ENCODE measurements at regions not wholly inside any gene's neighbourhood (a gene's known extent, or its start where the extent isn't known, plus 50 kb on each side); places are given as distances from the start of the nearest gene placed in this dataset.
"Not testable (repeated sequence)": the region's sequence is repeated elsewhere in the genome, so short reads cannot be mapped to it uniquely, and the experiment has no call there.

DNA sequence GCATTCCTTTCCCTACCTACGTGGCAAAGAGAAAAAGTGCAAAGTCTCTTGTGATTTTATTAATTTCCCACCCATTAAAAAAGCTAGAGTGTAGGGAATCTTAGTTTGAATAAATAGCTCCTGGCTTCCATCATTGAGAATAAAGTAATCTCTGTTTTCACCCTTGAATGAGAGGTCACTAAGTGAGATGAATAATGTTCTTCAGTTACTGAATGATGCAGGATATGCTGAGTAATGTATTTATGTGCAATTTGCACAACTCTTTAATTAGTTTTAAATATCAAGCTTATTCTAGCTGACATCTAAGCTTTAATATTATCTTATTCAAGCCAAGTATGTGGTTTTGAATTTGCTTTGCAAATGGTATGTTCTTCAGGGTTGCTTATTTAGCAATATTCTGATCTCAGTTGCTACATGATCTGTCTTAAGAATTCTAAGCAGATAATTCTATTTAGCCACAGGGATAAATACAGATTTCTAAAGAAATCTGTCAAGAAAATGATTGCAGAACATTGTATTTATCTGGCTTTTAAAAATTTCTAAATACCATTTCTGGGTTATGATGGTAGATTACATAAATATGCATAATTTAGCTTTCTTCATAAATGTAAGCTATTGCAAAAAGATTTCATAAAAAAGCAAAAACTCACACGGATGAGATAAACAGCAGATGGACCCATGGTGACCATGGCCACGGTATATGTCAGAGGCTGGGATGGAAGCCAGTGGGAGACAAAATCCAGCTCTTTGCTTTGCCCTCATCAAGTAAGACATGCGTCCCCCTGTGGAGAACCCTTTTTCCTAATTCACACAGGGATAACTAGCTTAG lies 141.0 kb downstream of the MACC1 start:
- Histone ChIP-seq H3K4me3 (ENCODE audit: low read length) (no peak overlapping the region), H3K27me3 (ENCODE audit: control insufficient read depth in 1 of 2, insufficient read depth in 2 of 2, low read length in 2 of 2) (no peaks in the 10 kb centered on the region), H3K27ac (ENCODE audit: low read depth in 1 of 2, low read length in 2 of 2) (no peak overlapping the region), H3K36me3 (ENCODE audit: insufficient read depth, low read length) (no peaks in the 10 kb centered on the region), H3K4me1 (ENCODE audit: insufficient read depth, low read length) (no peaks in the 10 kb centered on the region), H3K9me3 (ENCODE audit: control insufficient read depth in 1 of 2, insufficient read depth in 1 of 2, low read length in 2 of 2) (no peaks in the 10 kb centered on the region)
- Mint-ChIP-seq H3K4me1 (ENCODE audit: low read depth) (no peaks in the 10 kb centered on the region), H3K36me3 (ENCODE audit: low read depth) (no peaks in the 10 kb centered on the region), H3K4me3 (no peak overlapping the region), H3K9me3 (no peaks in the 10 kb centered on the region), H3K27me3 (no peaks in the 10 kb centered on the region), H3K27ac (no peak overlapping the region)
- TF ChIP-seq CTCF (IDR thresholded peaks at IDR 0.05), result no peak
- ATAC-seq (ENCODE audit: poor library complexity) (no peak), DNase-seq (no peak)
- CTCF ChIA-PET, result no interaction called here
- intact Hi-C loops (cut with DNase I, micrococcal nuclease), result no loop called here
- POLR2A ChIA-PET, result no interaction called here

- no peaks in the 10 kb centered on the region for H3K27me3 Mint-ChIP-seq
- intact Hi-C loops (cut with DNase I, micrococcal nuclease), result no loop called here
- no peaks in the 10 kb centered on the region for H3K36me3 Mint-ChIP-seq (ENCODE audit: low read depth)
- POLR2A ChIA-PET, result no interaction called here
- no peak overlapping the region for H3K4me3 ChIP-seq (ENCODE audit: low read length)
- H3K9me3 ChIP-seq (ENCODE audit: control insufficient read depth in 1 of 2, insufficient read depth in 1 of 2, low read length in 2 of 2), result no peaks in the 10 kb centered on the region
- ATAC-seq (ENCODE audit: poor library complexity) (no peak), DNase-seq (no peak)
- H3K36me3 ChIP-seq (ENCODE audit: insufficient read depth, low read length), result no peaks in the 10 kb centered on the region
- no peak overlapping the region for H3K27ac Mint-ChIP-seq
- no peak overlapping the region for H3K4me3 Mint-ChIP-seq
- H3K9me3 Mint-ChIP-seq, result no peaks in the 10 kb centered on the region
- H3K27ac ChIP-seq (ENCODE audit: low read depth in 1 of 2, low read length in 2 of 2), result no peak overlapping the region
- CTCF ChIA-PET, result no interaction called here
- TF ChIP-seq CTCF (IDR thresholded peaks at IDR 0.05), result no peak
- no peaks in the 10 kb centered on the region for H3K4me1 ChIP-seq (ENCODE audit: insufficient read depth, low read length)
- no peaks in the 10 kb centered on the region for H3K27me3 ChIP-seq (ENCODE audit: control insufficient read depth in 1 of 2, insufficient read depth in 2 of 2, low read length in 2 of 2)
- H3K4me1 Mint-ChIP-seq (ENCODE audit: low read depth), result no peaks in the 10 kb centered on the region
Observed at GRCh38 chr7:20075440-20075839, 141.7 kb downstream of the MACC1 start.

DNA sequence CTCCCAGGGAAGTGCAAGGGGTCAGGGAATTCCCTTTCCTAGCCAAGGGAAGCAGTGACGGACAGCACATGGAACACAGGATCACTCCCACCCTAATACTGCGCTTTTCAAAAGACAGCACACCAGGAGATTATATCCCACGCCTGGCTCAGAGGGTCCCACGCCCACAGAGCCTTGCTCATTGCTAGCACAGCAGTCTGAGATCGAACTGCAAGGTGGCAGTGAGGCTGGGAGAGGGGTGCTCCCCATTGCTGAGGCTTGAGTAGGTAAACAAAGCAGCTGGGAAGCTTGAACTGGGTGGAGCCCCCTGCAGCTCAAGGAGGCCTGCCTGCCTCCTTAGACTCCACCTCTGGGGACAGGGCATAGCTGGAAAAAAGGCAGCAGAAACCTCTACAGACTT lies 149.2 kb downstream of the MACC1 start:
- intact Hi-C loops (cut with DNase I, micrococcal nuclease); H3K27me3 Mint-ChIP-seq; H3K9me3 ChIP-seq (ENCODE audit: control insufficient read depth in 1 of 2, insufficient read depth in 1 of 2, low read length in 2 of 2); H3K27me3 ChIP-seq (ENCODE audit: control insufficient read depth in 1 of 2, insufficient read depth in 2 of 2, low read length in 2 of 2); CTCF ChIA-PET; POLR2A ChIA-PET; DNase-seq; H3K4me1 Mint-ChIP-seq (ENCODE audit: low read depth); H3K4me3 ChIP-seq (ENCODE audit: low read length); H3K4me3 Mint-ChIP-seq; H3K4me1 ChIP-seq (ENCODE audit: insufficient read depth, low read length); H3K36me3 ChIP-seq (ENCODE audit: insufficient read depth, low read length); H3K27ac Mint-ChIP-seq; H3K9me3 Mint-ChIP-seq; H3K36me3 Mint-ChIP-seq (ENCODE audit: low read depth); H3K27ac ChIP-seq (ENCODE audit: low read depth in 1 of 2, low read length in 2 of 2); ATAC-seq (ENCODE audit: poor library complexity): not testable (repeated sequence)

Data from CD4-positive, alpha-beta T cell (primary cell).